ENCODE measurements at regions not wholly inside any gene's neighbourhood (a gene's known extent, or its start where the extent isn't known, plus 50 kb on each side); places are given as distances from the start of the nearest gene placed in this dataset.

- no peak for DNase-seq (ENCODE audit: low spot score)
Observed at GRCh38 chr18:34643989-34644388, 66.1 kb upstream of the DTNA start.

- no peak for DNase-seq (ENCODE audit: low spot score)
Observed at GRCh38 chr18:34647251-34647650, 62.8 kb upstream of the DTNA start.

GRCh38 chr18:34648269-34648985 lies 61.7 kb upstream of the DTNA start:
- DNase-seq (ENCODE audit: low spot score) = no peak

- DNase-seq (ENCODE audit: low spot score) = no peak
Observed at GRCh38 chr18:34649080-34649479, 61.0 kb upstream of the DTNA start.

GRCh38 chr18:34650121-34650545 lies 60.0 kb upstream of the DTNA start:
- no peak for DNase-seq (ENCODE audit: low spot score)

GRCh38 chr18:34651586-34652369 lies 58.3 kb upstream of the DTNA start:
- no peak for DNase-seq (ENCODE audit: low spot score)

GRCh38 chr18:34655131-34655530 lies 55.0 kb upstream of the DTNA start:
- DNase-seq (ENCODE audit: low spot score) = no peak

GRCh38 chr18:34657860-34658500 lies 52.1 kb upstream of the DTNA start:
- DNase-seq (ENCODE audit: low spot score) = no peak

GRCh38 chr18:34659579-34660517 lies 50.2 kb upstream of the DTNA start:
- no peak for DNase-seq (ENCODE audit: low spot score)

All from activated CD4-positive, alpha-beta T cell treated with anti-CD3 and anti-CD28 coated beads, Interleukin-2, Interleukin-4, amounts not matched to agents 100 ng/mL and 50 ng/mL, durations not matched to agents 16 hours and 8 hours (primary cell).